ENCODE measurements at regions not wholly inside any gene's neighbourhood (a gene's known extent, or its start where the extent isn't known, plus 50 kb on each side); places are given as distances from the start of the nearest gene placed in this dataset.

GRCh38 chr7:19853261-19853832, 79.9 kb upstream of the TMEM196 start:
- ChIA-PET CTCF (interaction anchor here (0.6 to 0.7 kb wide), 2 partner anchors 291 to 311 kb away, joined by 4 to 5 read pairs; no protein-coding TSS in a partner anchor), POLR2A (interaction anchor here (0.6 kb wide), 1 partner anchor 30 kb away, joined by 3 read pairs; no protein-coding TSS in a partner anchor)
- H3K4me3 ChIP-seq (ENCODE audit: low read depth, low read length) = no peak overlapping the region
- no peak overlapping the region for H3K27ac ChIP-seq (ENCODE audit: extremely low read depth, low read depth, low read length)
- no peak for TF ChIP-seq ZNF692 (tag by site-specific recombination; IDR thresholded peaks at IDR 0.05)
- TF ChIP-seq ZNF148 (tag by site-specific recombination; IDR thresholded peaks at IDR 0.05; ENCODE audit: borderline replicate concordance) = no peak
- no peak for TF ChIP-seq GFI1B (tag by site-specific recombination; IDR thresholded peaks at IDR 0.05)
- TF ChIP-seq ZNF155 (tag by site-specific recombination; IDR thresholded peaks at IDR 0.05) = no peak
- TF ChIP-seq ZNF266 (tag by site-specific recombination; IDR thresholded peaks at IDR 0.05; ENCODE audit: low read depth) = no peak
- TF ChIP-seq, protein P1, sequence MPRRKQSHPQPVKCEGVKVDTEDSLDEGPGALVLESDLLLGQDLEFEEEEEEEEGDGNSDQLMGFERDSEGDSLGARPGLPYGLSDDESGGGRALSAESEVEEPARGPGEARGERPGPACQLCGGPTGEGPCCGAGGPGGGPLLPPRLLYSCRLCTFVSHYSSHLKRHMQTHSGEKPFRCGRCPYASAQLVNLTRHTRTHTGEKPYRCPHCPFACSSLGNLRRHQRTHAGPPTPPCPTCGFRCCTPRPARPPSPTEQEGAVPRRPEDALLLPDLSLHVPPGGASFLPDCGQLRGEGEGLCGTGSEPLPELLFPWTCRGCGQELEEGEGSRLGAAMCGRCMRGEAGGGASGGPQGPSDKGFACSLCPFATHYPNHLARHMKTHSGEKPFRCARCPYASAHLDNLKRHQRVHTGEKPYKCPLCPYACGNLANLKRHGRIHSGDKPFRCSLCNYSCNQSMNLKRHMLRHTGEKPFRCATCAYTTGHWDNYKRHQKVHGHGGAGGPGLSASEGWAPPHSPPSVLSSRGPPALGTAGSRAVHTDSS (tag by site-specific recombination; IDR thresholded peaks at IDR 0.05) = no peak
- no peak for TF ChIP-seq ZNF324 (tag by site-specific recombination; IDR thresholded peaks at IDR 0.05)
- TF ChIP-seq AEBP2 (tag by site-specific recombination; IDR thresholded peaks at IDR 0.05; ENCODE audit: borderline replicate concordance) = no peak
- no peak for TF ChIP-seq ZNF843 (tag by site-specific recombination; IDR thresholded peaks at IDR 0.05)
- no peak for TF ChIP-seq ZXDB (tag by site-specific recombination; IDR thresholded peaks at IDR 0.05)
- TF ChIP-seq ZBTB7A (tag by site-specific recombination; IDR thresholded peaks at IDR 0.05; ENCODE audit: low read depth) = no peak
- TF ChIP-seq ZNF529 (tag by site-specific recombination; IDR thresholded peaks at IDR 0.05; ENCODE audit: insufficient replicate concordance) = no peak
- no peak for TF ChIP-seq PRDM4 (tag by site-specific recombination; IDR thresholded peaks at IDR 0.05)
- TF ChIP-seq OSR2 (tag by site-specific recombination; IDR thresholded peaks at IDR 0.05) = no peak
- no peaks in the 10 kb centered on the region for H3K9me3 ChIP-seq (ENCODE audit: control insufficient read depth, insufficient read depth, low read depth, low read length)
- no peaks in the 10 kb centered on the region for H3K36me3 ChIP-seq (ENCODE audit: control insufficient read depth in 2 of 2, insufficient read depth in 1 of 2, low read length in 2 of 2)
- no peaks in the 10 kb centered on the region for H3K4me1 ChIP-seq (ENCODE audit: control insufficient read depth, insufficient read depth, low read length)

DNA sequence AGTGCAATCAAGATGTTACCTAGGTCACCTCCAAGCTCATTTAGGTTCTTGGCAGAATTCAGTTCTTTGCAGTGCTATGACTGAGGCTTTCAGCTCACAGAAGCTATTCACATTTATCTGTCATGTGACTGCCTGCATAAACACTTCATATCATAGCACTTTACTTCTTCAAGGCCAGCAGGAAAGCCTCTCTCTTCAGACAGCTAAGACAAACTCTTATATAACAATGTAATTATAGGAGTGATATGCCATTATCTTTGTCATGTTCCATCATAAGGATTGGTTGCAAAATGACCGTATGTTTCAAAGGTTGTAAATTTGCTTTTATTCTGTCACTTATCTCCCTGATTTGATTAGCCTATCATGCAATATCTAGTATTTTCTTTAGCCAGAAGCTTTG, 78.8 kb upstream of the TMEM196 start:
- Histone ChIP-seq H3K27ac (ENCODE audit: extremely low read depth, low read depth, low read length) (no peak overlapping the region), H3K9me3 (ENCODE audit: control insufficient read depth, insufficient read depth, low read depth, low read length) (no peaks in the 10 kb centered on the region), H3K4me3 (ENCODE audit: low read depth, low read length) (no peak overlapping the region), H3K36me3 (ENCODE audit: control insufficient read depth in 2 of 2, insufficient read depth in 1 of 2, low read length in 2 of 2) (no peaks in the 10 kb centered on the region), H3K4me1 (ENCODE audit: control insufficient read depth, insufficient read depth, low read length) (no peaks in the 10 kb centered on the region)
- CTCF ChIA-PET = interaction anchor here (0.6 kb wide), 1 partner anchor 43 kb away, joined by 3 read pairs; no protein-coding TSS in a partner anchor
- POLR2A ChIA-PET = no interaction called here
- TF ChIP-seq, protein P2, sequence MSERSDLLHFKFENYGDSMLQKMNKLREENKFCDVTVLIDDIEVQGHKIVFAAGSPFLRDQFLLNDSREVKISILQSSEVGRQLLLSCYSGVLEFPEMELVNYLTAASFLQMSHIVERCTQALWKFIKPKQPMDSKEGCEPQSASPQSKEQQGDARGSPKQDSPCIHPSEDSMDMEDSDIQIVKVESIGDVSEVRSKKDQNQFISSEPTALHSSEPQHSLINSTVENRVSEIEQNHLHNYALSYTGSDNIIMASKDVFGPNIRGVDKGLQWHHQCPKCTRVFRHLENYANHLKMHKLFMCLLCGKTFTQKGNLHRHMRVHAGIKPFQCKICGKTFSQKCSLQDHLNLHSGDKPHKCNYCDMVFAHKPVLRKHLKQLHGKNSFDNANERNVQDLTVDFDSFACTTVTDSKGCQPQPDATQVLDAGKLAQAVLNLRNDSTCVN (tag by site-specific recombination; optimal IDR thresholded peaks at IDR 0.05) = no peak
- no peak for TF ChIP-seq ZNF302 (tag by site-specific recombination; IDR thresholded peaks at IDR 0.05; ENCODE audit: low read depth)
- no peak for TF ChIP-seq ZNF510 (tag by site-specific recombination; IDR thresholded peaks at IDR 0.05; ENCODE audit: insufficient replicate concordance)
- TF ChIP-seq, protein P3, sequence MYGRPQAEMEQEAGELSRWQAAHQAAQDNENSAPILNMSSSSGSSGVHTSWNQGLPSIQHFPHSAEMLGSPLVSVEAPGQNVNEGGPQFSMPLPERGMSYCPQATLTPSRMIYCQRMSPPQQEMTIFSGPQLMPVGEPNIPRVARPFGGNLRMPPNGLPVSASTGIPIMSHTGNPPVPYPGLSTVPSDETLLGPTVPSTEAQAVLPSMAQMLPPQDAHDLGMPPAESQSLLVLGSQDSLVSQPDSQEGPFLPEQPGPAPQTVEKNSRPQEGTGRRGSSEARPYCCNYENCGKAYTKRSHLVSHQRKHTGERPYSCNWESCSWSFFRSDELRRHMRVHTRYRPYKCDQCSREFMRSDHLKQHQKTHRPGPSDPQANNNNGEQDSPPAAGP (tag by site-specific recombination; IDR thresholded peaks at IDR 0.05) = no peak

Data from HEK293 (cell line).